D721Med (cell line): ENCODE measurements at regions not wholly inside any gene's neighbourhood (a gene's known extent, or its start where the extent isn't known, plus 50 kb on each side); places are given as distances from the start of the nearest gene placed in this dataset.

Experiments used
- DNase-seq: peaks from one replicate; pipeline ENCODE4 v3.0.0; 2011; ENCODE audit warnings: low spot score; ENCODE audit not compliant: insufficient read length
- FAIRE-seq: peaks from 2 replicates; lab custom pipeline; 2011; peaks lifted over from hg19 to GRCh38; lab: Jason Lieb, UNC
- CTCF ChIP-seq: IDR thresholded peaks from 2 replicates; pipeline ENCODE4 v1.5.1; 2012; ENCODE audit warnings: mild to moderate bottlenecking, control low read depth; ENCODE audit not compliant: insufficient read depth; ENCODE audit errors: missing control alignments

GRCh38 chr13:69077267-69077666, 1030.4 kb upstream of the ATXN8OS start:
- no peak for DNase-seq
- no peak for FAIRE-seq
- TF ChIP-seq CTCF = no peak

- no peak for FAIRE-seq
- no peak for TF ChIP-seq CTCF
- DNase-seq = no peak
Measured at GRCh38 chr13:69069554-69070133, 1038.0 kb upstream of the ATXN8OS start.

GRCh38 chr13:69050696-69051095, 1056.9 kb upstream of the ATXN8OS start:
- DNase-seq (no peak), FAIRE-seq (no peak)
- no peak for TF ChIP-seq CTCF

GRCh38 chr13:69044629-69045028, 1063.0 kb upstream of the ATXN8OS start:
- TF ChIP-seq CTCF = no peak
- DNase-seq = no peak
- FAIRE-seq = no peak

GRCh38 chr13:69040898-69041297, 1066.7 kb upstream of the ATXN8OS start:
- FAIRE-seq (no peak), DNase-seq (no peak)
- TF ChIP-seq CTCF = no peak

GRCh38 chr13:69035771-69036170, 1071.9 kb upstream of the ATXN8OS start:
- DNase-seq = no peak
- FAIRE-seq = no peak
- no peak for TF ChIP-seq CTCF

GRCh38 chr13:69028936-69029335, 1078.7 kb upstream of the ATXN8OS start:
- FAIRE-seq (no peak), DNase-seq (no peak)
- TF ChIP-seq CTCF = no peak
